Esophagus muscularis mucosa (tissue), 3 donors: ENCODE measurements at regions not wholly inside any gene's neighbourhood (a gene's known extent, or its start where the extent isn't known, plus 50 kb on each side); places are given as distances from the start of the nearest gene placed in this dataset.

Source experiments
- CTCF ChIP-seq, 3 experiments: fragments of 200-600 bp in 2 of 3; fragments of 450-650 bp in 1 of 3; sonication (generic) in 2 of 3; IDR thresholded peaks; one replicate each; pipeline ENCODE4 v1.5.1; 2017 to 2019; ENCODE audit warnings: antibody characterized with exemption in 3 of 3, mild to moderate bottlenecking in 2 of 3, moderate library complexity in 1 of 3
- POLR2A ChIP-seq: fragments of 450-650 bp; IDR thresholded peaks from one replicate; pipeline ENCODE4 v1.6.1; 2017; ENCODE audit warnings: antibody characterized with exemption, moderate library complexity, mild to moderate bottlenecking, low read depth
- POLR2AphosphoS5 ChIP-seq, 2 donors: sonication (generic); formaldehyde crosslinking; IDR thresholded peaks; one replicate each; pipeline ENCODE4 v1.6.1; 2017; ENCODE audit warnings: antibody characterized with exemption in 2 of 2

- no peak for TF ChIP-seq POLR2A
- no peak for TF ChIP-seq CTCF (IDR thresholded peaks at IDR 0.05)
- TF ChIP-seq POLR2AphosphoS5 (IDR thresholded peaks at IDR 0.05): no peak
Observed at GRCh38 chr2:187922846-187923245, 368.6 kb upstream of the TFPI start.
